Activated T-cell treated with anti-CD3 and anti-CD28 coated beads, Interleukin-2, amount 50 U/mL, for 48 hours (primary cell): ENCODE measurements at regions not wholly inside any gene's neighbourhood (a gene's known extent, or its start where the extent isn't known, plus 50 kb on each side); places are given as distances from the start of the nearest gene placed in this dataset.

Source experiments
- DNase-seq, 2 experiments: peaks; one replicate each; pipeline ENCODE4 v3.0.0-alpha.2; 2020

GRCh38 chr2:216320852-216321251 is 51.4 kb downstream of the MARCHF4 start:
- no peak for DNase-seq

- DNase-seq, result no peak
These were observed 52.5 kb downstream of the MARCHF4 start for GRCh38 chr2:216319771-216320170.

- DNase-seq, result no peak
These were observed 53.8 kb downstream of the MARCHF4 start for GRCh38 chr2:216318521-216318874.

GRCh38 chr2:216317831-216318520 is 54.3 kb downstream of the MARCHF4 start:
- no peak for DNase-seq

GRCh38 chr2:216316743-216317142 is 55.5 kb downstream of the MARCHF4 start:
- no peak for DNase-seq

- no peak for DNase-seq
These were observed 56.3 kb downstream of the MARCHF4 start for GRCh38 chr2:216315802-216316603.

GRCh38 chr2:216312441-216312840 is 59.8 kb downstream of the MARCHF4 start:
- no peak for DNase-seq

- DNase-seq, result no peak
These were observed 63.7 kb downstream of the MARCHF4 start for GRCh38 chr2:216308576-216308975.

GRCh38 chr2:216307496-216307895 is 64.8 kb downstream of the MARCHF4 start:
- DNase-seq, result no peak

- DNase-seq, result no peak
These were observed 65.4 kb downstream of the MARCHF4 start for GRCh38 chr2:216306868-216307267.

GRCh38 chr2:216305574-216305973 is 66.7 kb downstream of the MARCHF4 start:
- DNase-seq, result no peak

GRCh38 chr2:216302981-216303676 is 69.2 kb downstream of the MARCHF4 start:
- no peak for DNase-seq

- no peak for DNase-seq
These were observed 71.4 kb downstream of the MARCHF4 start for GRCh38 chr2:216300906-216301305.

GRCh38 chr2:216299588-216299987 is 72.7 kb downstream of the MARCHF4 start:
- no peak for DNase-seq

GRCh38 chr2:216298719-216299495 is 73.4 kb downstream of the MARCHF4 start:
- DNase-seq, result no peak

- no peak for DNase-seq
These were observed 75.4 kb downstream of the MARCHF4 start for GRCh38 chr2:216296856-216297255.

GRCh38 chr2:216294305-216294704 is 78.0 kb downstream of the MARCHF4 start:
- DNase-seq, result no peak

- DNase-seq, result no peak
These were observed 78.4 kb downstream of the MARCHF4 start for GRCh38 chr2:216293883-216294282.

- no peak for DNase-seq
These were observed 79.4 kb downstream of the MARCHF4 start for GRCh38 chr2:216292886-216293301.

- DNase-seq, result no peak
These were observed 79.8 kb downstream of the MARCHF4 start for GRCh38 chr2:216292475-216292874.

- DNase-seq, result no peak
These were observed 82.8 kb downstream of the MARCHF4 start for GRCh38 chr2:216289470-216289869.

GRCh38 chr2:216287251-216287650 is 85.0 kb downstream of the MARCHF4 start:
- no peak for DNase-seq

- no peak for DNase-seq
These were observed 85.6 kb downstream of the MARCHF4 start for GRCh38 chr2:216286616-216287231.
